ENCODE measurements at regions not wholly inside any gene's neighbourhood (a gene's known extent, or its start where the extent isn't known, plus 50 kb on each side); places are given as distances from the start of the nearest gene placed in this dataset.

DNA sequence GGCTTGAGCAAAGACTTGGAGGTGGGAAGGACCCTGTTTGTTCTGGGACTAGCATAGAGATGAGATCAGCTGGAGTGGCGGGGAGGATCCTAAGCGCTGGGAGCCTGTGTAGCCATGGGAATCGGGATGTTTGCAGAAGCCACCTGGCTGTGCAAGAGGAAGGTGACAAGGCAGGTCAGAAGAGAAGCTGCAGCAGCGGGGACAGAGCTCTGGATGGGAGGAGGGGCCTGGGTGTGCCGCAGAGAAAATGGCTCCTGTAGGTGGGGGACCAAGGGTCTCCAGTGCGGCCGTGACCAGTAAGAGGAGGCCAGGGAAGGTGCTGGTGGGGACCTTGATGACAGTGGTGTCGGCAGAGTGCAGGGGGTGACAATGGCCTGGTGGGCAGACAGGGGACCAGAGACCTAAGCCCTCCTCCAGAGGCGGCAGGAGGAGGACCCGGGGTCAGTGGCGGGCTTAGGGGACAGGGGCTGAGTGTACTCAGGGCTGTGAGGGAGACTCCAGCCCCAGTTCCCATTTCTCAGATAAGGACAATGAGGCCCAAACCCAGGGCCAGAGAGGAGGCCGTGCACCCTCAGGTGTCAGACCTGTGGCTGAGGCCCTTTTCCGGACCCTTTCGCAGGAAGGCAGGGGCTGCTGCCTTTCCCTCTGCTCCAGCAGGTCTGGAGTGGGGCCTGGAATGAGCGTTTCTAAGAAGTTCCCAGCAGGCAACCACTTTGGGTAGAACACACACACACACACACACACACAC is 206.6 kb upstream of the RTL1 start:
- Histone ChIP-seq H3K27me3 (ENCODE audit: insufficient read depth) (no peaks in the 10 kb centered on the region), H3K4me3 (no peak overlapping the region), H3K9me2 (ENCODE audit: insufficient read depth) (no peaks in the 10 kb centered on the region), H3K27ac (ENCODE audit: low read depth) (no peak overlapping the region), H2AFZ (no peak overlapping the region), H4K20me1 (replicated peaks; ENCODE audit: insufficient read depth) (no peaks in the 10 kb centered on the region), H3K4me1 (ENCODE audit: insufficient read depth) (no peaks in the 10 kb centered on the region), H3F3A (replicated peaks; ENCODE audit: low read depth) (no peaks in the 10 kb centered on the region), H3K4me2 (no peak overlapping the region), H3K36me3 (ENCODE audit: insufficient read depth) (no peaks in the 10 kb centered on the region), H3K79me2 (replicated peaks; ENCODE audit: insufficient read depth) (no peaks in the 10 kb centered on the region)
- Mint-ChIP-seq H3K36me3 (ENCODE audit: low read depth) (no peaks in the 10 kb centered on the region), H3K27ac (no peak overlapping the region), H3K9me3 (peaks cover 4% of the 10 kb centered on the region; the same call in 2 of the 3 replicates), H3K4me3 (no peak overlapping the region), H3K27me3 (ENCODE audit: insufficient read depth, low read depth, poor library complexity) (peaks cover 10% of the 10 kb centered on the region), H3K4me1 (no peaks in the 10 kb centered on the region)
- DNase-seq (ENCODE audit: low spot score) (no peak), ATAC-seq (no peak)
- no peak for TF ChIP-seq ZNF462 (CRISPR knock-in tag; IDR thresholded peaks at IDR 0.05)
- TF ChIP-seq EZH2phosphoT487 (IDR thresholded peaks at IDR 0.05; ENCODE audit: unreplicated experiment): no peak
- no peak for TF ChIP-seq EZH2 (IDR thresholded peaks at IDR 0.05; ENCODE audit: low read depth, unreplicated experiment)
- TF ChIP-seq JUNB (IDR thresholded peaks at IDR 0.05; ENCODE audit: unreplicated experiment): no peak
- TF ChIP-seq ZNF331 (CRISPR knock-in tag; IDR thresholded peaks at IDR 0.05; ENCODE audit: low read depth): no peak
- no peak for TF ChIP-seq ZNF114 (CRISPR knock-in tag; IDR thresholded peaks at IDR 0.05)
- TF ChIP-seq STAT1 (IDR thresholded peaks at IDR 0.05; ENCODE audit: unreplicated experiment): no peak
- no peak for TF ChIP-seq POLR2AphosphoS5 (IDR thresholded peaks at IDR 0.05; ENCODE audit: low read depth)
- no peak for TF ChIP-seq NANOG (IDR thresholded peaks at IDR 0.05; ENCODE audit: borderline replicate concordance)
